IMR-90 (cell line): ENCODE measurements at regions not wholly inside any gene's neighbourhood (a gene's known extent, or its start where the extent isn't known, plus 50 kb on each side); places are given as distances from the start of the nearest gene placed in this dataset.

Source experiments
- ATAC-seq: fragments of 200-7000 bp; cut with Tn5 transposase; 2 replicates; pipeline ENCODE4 v1.9.1; 2020; ENCODE audit warnings: low read depth, mild to moderate bottlenecking, moderate library complexity
- BruUV-seq: library from RNA; stranded (reverse); fragments of 400-500 nt; replicated peaks from 2 replicates; lab custom pipeline; 2021; lab: Mats Ljungman, UMichigan
- CTCF ChIA-PET: fragments of 300-600 bp; formaldehyde crosslinking; extraction: SDS; loops from one replicate; lab custom pipeline; 2021; ENCODE audit warnings: antibody characterized with exemption; lab: Yijun Ruan, JAX
- POLR2A ChIA-PET: fragments of 300-600 bp; sonication (Branson Sonifier 250); formaldehyde crosslinking; loops from one replicate; lab custom pipeline; 2022; ENCODE audit warnings: antibody characterized with exemption; ENCODE audit not compliant: unreplicated experiment; lab: Charles Lee
- DNase-seq: peaks from one replicate; pipeline ENCODE4 v3.0.0; 2013
- H2AFZ ChIP-seq: replicated peaks from 2 replicates; pipeline ENCODE3; 2013; ENCODE audit warnings: low read length, mild to moderate bottlenecking; ENCODE audit not compliant: poor library complexity
- H2AK5ac ChIP-seq: 2 replicates; pipeline ENCODE4 v1.6.1; 2013; ENCODE audit warnings: low read depth, low read length, inconsistent platforms
- H2AK9ac ChIP-seq: replicated peaks from 2 replicates; pipeline ENCODE3; 2013; ENCODE audit warnings: mild to moderate bottlenecking, low read depth, low read length, moderate library complexity; ENCODE audit not compliant: poor library complexity
- H2BK120ac ChIP-seq: 2 replicates; pipeline ENCODE4 v1.6.1; 2013; ENCODE audit warnings: low read depth, low read length, inconsistent platforms
- H2BK15ac ChIP-seq: 3 replicates; pipeline ENCODE4 v1.6.1; 2013; ENCODE audit warnings: low read depth, low read length, inconsistent platforms
- H2BK20ac ChIP-seq: 2 replicates; pipeline ENCODE4 v1.6.1; 2013; ENCODE audit warnings: low read depth, mild to moderate bottlenecking, inconsistent platforms, low read length, moderate library complexity
- H2BK5ac ChIP-seq: 2 replicates; pipeline ENCODE4 v1.6.1; 2013; ENCODE audit warnings: mild to moderate bottlenecking, low read depth, low read length, inconsistent platforms; ENCODE audit not compliant: poor library complexity, severe bottlenecking
- H3K14ac ChIP-seq: replicated peaks from 2 replicates; pipeline ENCODE4 v1.6.1; 2013; ENCODE audit warnings: low read depth, low read length, inconsistent platforms
- H3K18ac ChIP-seq: 2 replicates; pipeline ENCODE4 v1.6.1; 2013; ENCODE audit warnings: low read depth, low read length, control low read depth
- H3K23ac ChIP-seq: 2 replicates; pipeline ENCODE4 v1.6.1; 2013; ENCODE audit warnings: low read depth, low read length, inconsistent platforms
- H3K27ac ChIP-seq: 2 replicates; pipeline ENCODE4 v1.5.1; 2013; ENCODE audit warnings: mild to moderate bottlenecking, control low read depth, low read length; ENCODE audit not compliant: insufficient read depth
- H3K27me3 ChIP-seq: 2 replicates; pipeline ENCODE4 v1.6.1; 2013; ENCODE audit warnings: low read length; ENCODE audit not compliant: control insufficient read depth, insufficient read depth
- H3K36me3 ChIP-seq: 2 replicates; pipeline ENCODE4 v1.6.1; 2013; ENCODE audit warnings: low read length, mixed read lengths; ENCODE audit not compliant: control insufficient read depth, insufficient read depth
- H3K4ac ChIP-seq: 2 replicates; pipeline ENCODE4 v1.6.1; 2013; ENCODE audit warnings: low read depth, low read length, inconsistent platforms
- H3K4me1 ChIP-seq: 2 replicates; pipeline ENCODE4 v1.6.1; 2013; ENCODE audit warnings: low read length, mixed read lengths; ENCODE audit not compliant: control insufficient read depth, insufficient read depth
- H3K4me2 ChIP-seq: 2 replicates; pipeline ENCODE4 v1.6.1; 2013; ENCODE audit warnings: low read depth, mild to moderate bottlenecking, control low read depth, low read length, moderate library complexity
- H3K4me3 ChIP-seq: 2 replicates; pipeline ENCODE4 v1.5.1; 2013; ENCODE audit warnings: low read depth, mild to moderate bottlenecking, control low read depth, low read length, moderate library complexity; ENCODE audit not compliant: insufficient read depth
- H3K56ac ChIP-seq: 2 replicates; pipeline ENCODE4 v1.6.1; 2013; ENCODE audit warnings: low read length, inconsistent platforms; ENCODE audit not compliant: insufficient read depth; ENCODE audit errors: extremely low read depth
- H3K79me1 ChIP-seq, 2 experiments: 2 replicates each; pipeline ENCODE4 v1.6.1; 2013; ENCODE audit warnings: low read length in 2 of 2, inconsistent platforms in 1 of 2, low read depth in 1 of 2
- H3K9ac ChIP-seq: 2 replicates; pipeline ENCODE4 v1.6.1; 2013; ENCODE audit warnings: low read depth, low read length, control low read depth
- H3K9me1 ChIP-seq: 2 replicates; pipeline ENCODE4 v1.6.1; 2013; ENCODE audit warnings: low read length, inconsistent platforms; ENCODE audit not compliant: insufficient read depth
- H3K9me3 ChIP-seq: 2 replicates; pipeline ENCODE4 v1.6.1; 2013; ENCODE audit warnings: low read length; ENCODE audit not compliant: control insufficient read depth, insufficient read depth
- H4K20me1 ChIP-seq: 2 replicates; pipeline ENCODE4 v1.6.1; 2013; ENCODE audit warnings: low read length, inconsistent platforms; ENCODE audit not compliant: insufficient read depth
- H4K5ac ChIP-seq: 2 replicates; pipeline ENCODE4 v1.6.1; 2013; ENCODE audit warnings: mild to moderate bottlenecking, low read depth, low read length, control low read depth
- H4K8ac ChIP-seq, 2 experiments: 2 replicates each; pipeline ENCODE4 v1.6.1; 2013; ENCODE audit warnings: low read depth in 2 of 2, low read length in 2 of 2, control low read depth in 1 of 2, inconsistent platforms in 1 of 2
- H4K91ac ChIP-seq: 2 replicates; pipeline ENCODE4 v1.6.1; 2013; ENCODE audit warnings: low read depth, low read length, inconsistent platforms; ENCODE audit not compliant: insufficient read depth
- CEBPB ChIP-seq: IDR thresholded peaks from 2 replicates; pipeline ENCODE4 v1.6.1; 2012; ENCODE audit warnings: low read depth, low read length, improper control_type of control experiment
- MAZ ChIP-seq: IDR thresholded peaks from 2 replicates; pipeline ENCODE4 v1.6.1; 2012; ENCODE audit warnings: low read depth, mild to moderate bottlenecking, low read length, improper control_type of control experiment, moderate library complexity, borderline replicate concordance
- MXI1 ChIP-seq: IDR thresholded peaks from 2 replicates; pipeline ENCODE4 v1.6.1; 2012; ENCODE audit warnings: low read depth, mild to moderate bottlenecking, low read length, moderate library complexity, borderline replicate concordance
- NFE2L2 ChIP-seq: fragments of 150-350 bp; IDR thresholded peaks from 2 replicates; pipeline ENCODE4 v1.6.1; 2016; ENCODE audit warnings: low read depth, mild to moderate bottlenecking, low read length
- POLR2A ChIP-seq: IDR thresholded peaks from 2 replicates; pipeline ENCODE4 v1.6.1; 2012; ENCODE audit warnings: mild to moderate bottlenecking, low read depth, low read length
- RCOR1 ChIP-seq: IDR thresholded peaks from 2 replicates; pipeline ENCODE4 v1.6.1; 2012; ENCODE audit warnings: mild to moderate bottlenecking, low read length, improper control_type of control experiment; ENCODE audit not compliant: insufficient replicate concordance
- RFX5 ChIP-seq: IDR thresholded peaks from 2 replicates; pipeline ENCODE4 v1.8.0; 2012; ENCODE audit warnings: low read depth, mild to moderate bottlenecking, low read length, moderate library complexity
- WGBS, 2 experiments: methylation state at CpG; one replicate each; pipeline versions ENCODE4 v1.1.5 to v1.1.7; 2013; ENCODE audit warnings: missing lambda C conversion rate in 2 of 2; ENCODE audit not compliant: insufficient read length in 1 of 2; ENCODE audit errors: extremely low coverage in 2 of 2; 5-methylcytosine and 5-hydroxymethylcytosine counted together
- dilution Hi-C: fragments of 300-500 bp; cut with HindIII; formaldehyde crosslinking; loops from one replicate; pipeline ENCODE4 v1.14.3; 2018; ENCODE audit warnings: low sequenced_read_pairs; ENCODE audit not compliant: unreplicated experiment
- in situ Hi-C: fragments of 300-500 bp; cut with MboI; formaldehyde crosslinking; loops from 3 replicates; pipeline ENCODE4 v1.14.3; 2019; ENCODE audit warnings: low sequenced_read_pairs, inconsistent platforms, mixed read lengths
- intact Hi-C: fragments of 100-400 bp; cut with micrococcal nuclease; formaldehyde crosslinking; loops from 2 replicates; pipeline ENCODE4 v1.10.0; 2022

- H2BK5ac ChIP-seq, result no peak overlapping the region
- no peaks in the 10 kb centered on the region for H4K20me1 ChIP-seq
- H3K56ac ChIP-seq, result no peak overlapping the region
- in situ Hi-C loops (no loop called here), dilution Hi-C loops (no loop called here), intact Hi-C loops (loop anchor here (10.0 kb wide), 1 partner anchor 1887 kb away; no protein-coding TSS in a partner anchor)
- DNase-seq, result peak; percentile 57
- no peaks in the 10 kb centered on the region for H3K79me1 ChIP-seq
- no peak overlapping the region for H3K4ac ChIP-seq
- TF ChIP-seq RFX5 (no peak), RCOR1 (no peak), MXI1 (no peak), MAZ (no peak), NFE2L2 (no peak), CEBPB (no peak), POLR2A (no peak)
- peaks cover 12% of the 10 kb centered on the region for H3K4me1 ChIP-seq
- WGBS, 2 experiments, result no CpG with 5 or more reads among the region's 9 CpGs
- ATAC-seq, result no peak
- H2AK5ac ChIP-seq, result no peak overlapping the region
- H4K91ac ChIP-seq, result 0 out of 2 replicates have a peak overlapping the region, but pooled peaks have one; percentile 16
- H3K9me1 ChIP-seq, result no peaks in the 10 kb centered on the region
- no peak overlapping the region for H3K18ac ChIP-seq
- H2BK20ac ChIP-seq, result no peak overlapping the region
- POLR2A ChIA-PET, result no interaction called here
- no peaks in the 10 kb centered on the region for H3K9me3 ChIP-seq
- H2BK120ac ChIP-seq, result no peak overlapping the region
- no peak overlapping the region for H4K5ac ChIP-seq
- no peak overlapping the region for H3K4me3 ChIP-seq
- H3K27me3 ChIP-seq, result no peaks in the 10 kb centered on the region
- no peaks in the 10 kb centered on the region for H3K36me3 ChIP-seq
- no peak overlapping the region for H3K14ac ChIP-seq
- no peak overlapping the region for H3K27ac ChIP-seq
- peak overlapping the region; percentile 40 for H2AFZ ChIP-seq
- no peak overlapping the region for H3K23ac ChIP-seq
- CTCF ChIA-PET, result no interaction called here
- H3K4me2 ChIP-seq, result no peak overlapping the region
- H3K9ac ChIP-seq, result no peak overlapping the region
- no peak overlapping the region for H2AK9ac ChIP-seq
- no peak overlapping the region for H2BK15ac ChIP-seq
- H4K8ac ChIP-seq, result no peak overlapping the region
- BruUV-seq, result no TSS peak
Measured at GRCh38 chr1:87757676-87758075, 429.0 kb downstream of the LMO4 start.
